SK-N-SH treated with all-trans-retinoic acid at 6 μM for 48 hours (cell line): ENCODE measurements at regions not wholly inside any gene's neighbourhood (a gene's known extent, or its start where the extent isn't known, plus 50 kb on each side); places are given as distances from the start of the nearest gene placed in this dataset.

Source experiments
- ATAC-seq: fragments of 200-7000 bp; cut with Tn5 transposase; 3 replicates; pipeline ENCODE4 v1.9.1; 2020; ENCODE audit warnings: mild to moderate bottlenecking, moderate library complexity
- ARNTL ChIP-seq: fragments of 450-650 bp; formaldehyde crosslinking; IDR thresholded peaks from 2 replicates; pipeline ENCODE4 v1.5.0; 2020; ENCODE audit warnings: low read depth, mild to moderate bottlenecking, moderate library complexity, borderline replicate concordance
- BACH2 ChIP-seq: fragments of 250-450 bp; sonication (Bioruptor Pico); IDR thresholded peaks from 2 replicates; pipeline ENCODE4 v1.9.0; 2021; ENCODE audit warnings: mild to moderate bottlenecking, borderline replicate concordance
- CSDC2 ChIP-seq: fragments of 250-450 bp; sonication (Bioruptor Pico); IDR thresholded peaks from 2 replicates; pipeline ENCODE4 v1.5.0; 2020; ENCODE audit warnings: mild to moderate bottlenecking, moderate library complexity
- OSR1 ChIP-seq: fragments of 250-450 bp; sonication (Bioruptor Pico); IDR thresholded peaks from 2 replicates; pipeline ENCODE4 v1.8.0; 2022; ENCODE audit warnings: moderate library complexity, mild to moderate bottlenecking, inconsistent platforms
- PPARA ChIP-seq: fragments of 250-450 bp; sonication (Bioruptor Pico); IDR thresholded peaks from 2 replicates; pipeline ENCODE4 v1.5.0; 2020; ENCODE audit warnings: mild to moderate bottlenecking, borderline replicate concordance
- RARB ChIP-seq: fragments of 250-450 bp; sonication (Bioruptor Pico); IDR thresholded peaks from 2 replicates; pipeline ENCODE4 v1.8.0; 2021; ENCODE audit warnings: mild to moderate bottlenecking, moderate library complexity
- SNAI2 ChIP-seq: fragments of 250-450 bp; sonication (Bioruptor Pico); IDR thresholded peaks from 2 replicates; pipeline ENCODE4 v1.5.0; 2020; ENCODE audit warnings: mild to moderate bottlenecking, moderate library complexity
- TCF4 ChIP-seq: fragments of 250-450 bp; sonication (Bioruptor Pico); IDR thresholded peaks from 2 replicates; pipeline ENCODE4 v1.8.0; 2021; ENCODE audit warnings: mild to moderate bottlenecking, moderate library complexity, borderline replicate concordance
- TOX ChIP-seq: fragments of 250-450 bp; sonication (Bioruptor Pico); IDR thresholded peaks from 2 replicates; pipeline ENCODE4 v1.8.0; 2021; ENCODE audit warnings: mild to moderate bottlenecking, moderate library complexity, borderline replicate concordance
- ZC3H10 ChIP-seq: fragments of 250-450 bp; sonication (Bioruptor Pico); IDR thresholded peaks from 2 replicates; pipeline ENCODE4 v1.5.1; 2021; ENCODE audit warnings: mild to moderate bottlenecking, moderate library complexity
- ZFP3 ChIP-seq: fragments of 250-450 bp; sonication (Bioruptor Pico); IDR thresholded peaks from 2 replicates; pipeline ENCODE4 v1.5.0; 2020; ENCODE audit warnings: mild to moderate bottlenecking, moderate library complexity
- ZFP30 ChIP-seq: fragments of 450-650 bp; formaldehyde crosslinking; IDR thresholded peaks from 2 replicates; pipeline ENCODE4 v1.5.0; 2022; ENCODE audit warnings: mild to moderate bottlenecking, moderate library complexity
- ZNF565 ChIP-seq: fragments of 450-650 bp; formaldehyde crosslinking; conservative IDR thresholded peaks from 2 replicates; pipeline ENCODE4 v1.5.0; 2020; ENCODE audit warnings: low read depth, mild to moderate bottlenecking, moderate library complexity
- ZNF70 ChIP-seq: fragments of 450-650 bp; formaldehyde crosslinking; IDR thresholded peaks from 2 replicates; pipeline ENCODE4 v1.5.0; 2020; ENCODE audit warnings: mild to moderate bottlenecking, moderate library complexity
- ZNF8 ChIP-seq: fragments of 450-650 bp; formaldehyde crosslinking; IDR thresholded peaks from 2 replicates; pipeline ENCODE4 v1.5.0; 2020; ENCODE audit warnings: mild to moderate bottlenecking, moderate library complexity
- TF ChIP-seq, protein P1 (sequence below): fragments of 250-450 bp; sonication (Bioruptor Pico); IDR thresholded peaks from 2 replicates; pipeline ENCODE4 v1.5.1; 2020; ENCODE audit warnings: low read depth, mild to moderate bottlenecking, moderate library complexity
- TF ChIP-seq, protein P2 (sequence below): fragments of 250-450 bp; sonication (Bioruptor Pico); IDR thresholded peaks from 2 replicates; pipeline ENCODE4 v1.5.0; 2020; ENCODE audit warnings: mild to moderate bottlenecking, moderate library complexity
- TF ChIP-seq, protein P3 (sequence below): fragments of 250-450 bp; sonication (Bioruptor Pico); IDR thresholded peaks from 2 replicates; pipeline ENCODE4 v1.5.1; 2021; ENCODE audit warnings: mild to moderate bottlenecking, moderate library complexity
- TF ChIP-seq, protein P4 (sequence below): fragments of 250-450 bp; sonication (Bioruptor Pico); IDR thresholded peaks from 2 replicates; pipeline ENCODE4 v1.8.0; 2021; ENCODE audit warnings: low read depth, mild to moderate bottlenecking, moderate library complexity, borderline replicate concordance

DNA sequence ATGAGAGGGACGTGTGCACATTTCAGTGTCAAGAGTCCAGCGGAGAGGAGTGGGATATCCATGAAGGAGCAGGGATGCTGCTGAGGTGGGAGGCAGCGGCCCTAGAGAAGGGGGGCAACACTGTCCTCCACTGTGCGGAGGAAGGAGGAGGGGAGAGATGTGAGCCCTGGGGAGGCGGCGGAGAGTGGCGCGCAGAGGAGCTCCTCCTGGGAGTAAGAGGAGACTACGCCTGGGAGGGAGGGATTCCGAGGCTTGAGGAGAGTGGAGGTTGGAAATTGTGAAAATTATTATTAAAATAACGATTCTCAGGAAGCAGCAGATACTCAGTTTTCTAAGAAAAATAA, 142.7 kb downstream of the CEP57L1 start:
- ATAC-seq, result no peak
- no peak for TF ChIP-seq ARNTL
- TF ChIP-seq, all 23 proteins: peak for 0

DNA sequence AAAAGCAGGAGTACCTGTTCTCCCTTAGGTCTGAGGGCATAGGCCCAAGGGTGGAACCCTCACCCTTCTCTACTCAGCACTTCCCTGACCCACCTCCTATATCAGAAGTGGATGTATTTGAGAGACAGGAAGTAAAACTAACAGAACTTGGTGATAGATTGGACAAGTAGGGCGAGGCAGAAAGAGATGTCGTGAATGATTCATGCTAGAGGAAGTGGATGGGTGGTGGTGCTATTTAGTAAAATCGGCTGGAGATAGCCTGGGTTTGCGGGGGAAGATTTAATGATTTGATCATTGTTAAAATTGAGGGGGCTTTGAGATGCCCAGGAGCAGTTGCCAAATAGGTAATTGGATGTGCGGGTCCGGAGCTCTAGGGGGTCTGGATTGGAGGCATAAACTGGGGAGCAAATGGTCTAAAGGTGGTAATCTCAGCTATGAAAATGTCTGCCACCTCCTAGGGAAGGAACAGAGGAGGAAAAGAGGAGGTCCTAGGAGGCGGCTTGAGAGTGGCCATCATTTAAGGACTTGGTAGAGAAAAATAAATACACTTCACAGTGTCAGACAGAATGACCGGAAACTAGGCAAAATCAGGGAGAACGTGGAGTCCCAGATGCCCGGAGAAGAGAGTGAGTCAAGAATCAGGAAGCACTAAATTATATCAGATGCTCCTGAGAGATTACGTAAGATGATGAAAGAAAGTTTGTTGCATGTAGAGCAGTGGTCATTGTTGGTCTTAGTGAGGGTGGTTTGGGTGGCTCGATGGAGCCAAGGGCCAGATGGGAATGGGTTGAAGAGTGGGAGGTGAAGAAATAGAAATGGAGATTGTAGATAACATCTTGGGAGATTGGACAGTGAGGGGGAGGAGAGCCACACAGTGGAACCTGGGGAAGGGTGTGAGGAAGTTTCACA, 142.0 kb downstream of the CEP57L1 start:
- TF ChIP-seq PPARA (CRISPR knock-in tag) (no peak), TCF4 (CRISPR knock-in tag) (no peak), CSDC2 (no peak)
- ATAC-seq, result no peak

DNA sequence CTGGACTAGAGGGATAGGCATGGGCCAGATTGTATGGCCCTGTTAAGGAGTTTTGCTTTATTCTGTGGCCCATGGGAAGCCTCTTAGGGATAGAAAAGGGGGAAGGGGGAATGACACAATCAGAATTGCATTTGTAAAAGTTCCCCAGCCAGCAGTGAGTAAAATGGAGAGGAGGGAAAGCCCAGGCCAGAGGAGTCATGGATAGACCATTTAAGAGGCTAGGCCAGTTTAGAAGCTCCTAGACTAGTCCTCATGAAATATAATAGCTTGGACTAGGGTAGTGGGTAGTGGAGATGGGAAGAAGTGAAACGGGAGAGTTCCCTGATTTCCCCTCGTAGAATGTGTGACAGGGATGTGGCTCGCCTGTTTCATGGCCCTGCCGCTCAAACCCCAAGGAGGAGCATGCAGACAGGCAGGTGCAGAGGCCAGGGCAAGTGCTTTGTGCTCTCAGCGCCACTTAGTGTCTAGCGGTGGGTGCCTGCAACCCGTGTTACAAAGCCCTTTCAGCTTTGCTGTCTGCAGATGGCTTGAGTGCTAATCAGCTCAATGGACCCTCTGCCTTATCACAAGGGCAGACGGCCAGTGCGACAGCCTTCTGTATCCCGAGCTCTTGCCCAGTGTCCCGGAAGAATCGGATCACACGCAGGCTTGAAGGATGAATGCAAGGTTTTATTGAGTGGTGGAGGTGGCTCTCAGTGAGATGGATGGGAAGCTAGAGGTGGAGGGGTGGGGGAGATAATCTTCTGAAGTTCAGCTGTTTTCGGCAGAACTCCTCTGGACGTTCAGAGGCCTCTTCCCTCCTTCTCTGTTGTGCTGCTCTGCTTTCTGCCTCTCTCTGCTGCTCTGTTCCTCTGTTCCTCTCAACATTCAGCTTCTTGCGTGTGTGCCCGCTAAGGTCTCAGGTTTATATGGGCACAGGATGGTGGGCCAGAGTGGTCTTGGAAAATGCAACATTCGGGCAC, 141.1 kb downstream of the CEP57L1 start:
- ATAC-seq, result no peak
- TF ChIP-seq SNAI2 (CRISPR knock-in tag) (no peak), ZC3H10 (CRISPR knock-in tag) (no peak), ZNF8 (no peak), TOX (no peak), BACH2 (CRISPR knock-in tag) (no peak), CSDC2 (no peak), PPARA (CRISPR knock-in tag) (no peak), RARB (CRISPR knock-in tag) (no peak), ZNF565 (CRISPR knock-in tag) (no peak)
- TF ChIP-seq, protein P1, sequence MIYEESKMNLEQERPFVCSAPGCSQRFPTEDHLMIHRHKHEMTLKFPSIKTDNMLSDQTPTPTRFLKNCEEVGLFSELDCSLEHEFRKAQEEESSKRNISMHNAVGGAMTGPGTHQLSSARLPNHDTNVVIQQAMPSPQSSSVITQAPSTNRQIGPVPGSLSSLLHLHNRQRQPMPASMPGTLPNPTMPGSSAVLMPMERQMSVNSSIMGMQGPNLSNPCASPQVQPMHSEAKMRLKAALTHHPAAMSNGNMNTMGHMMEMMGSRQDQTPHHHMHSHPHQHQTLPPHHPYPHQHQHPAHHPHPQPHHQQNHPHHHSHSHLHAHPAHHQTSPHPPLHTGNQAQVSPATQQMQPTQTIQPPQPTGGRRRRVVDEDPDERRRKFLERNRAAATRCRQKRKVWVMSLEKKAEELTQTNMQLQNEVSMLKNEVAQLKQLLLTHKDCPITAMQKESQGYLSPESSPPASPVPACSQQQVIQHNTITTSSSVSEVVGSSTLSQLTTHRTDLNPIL (CRISPR knock-in tag), result no peak
- TF ChIP-seq, protein P2, sequence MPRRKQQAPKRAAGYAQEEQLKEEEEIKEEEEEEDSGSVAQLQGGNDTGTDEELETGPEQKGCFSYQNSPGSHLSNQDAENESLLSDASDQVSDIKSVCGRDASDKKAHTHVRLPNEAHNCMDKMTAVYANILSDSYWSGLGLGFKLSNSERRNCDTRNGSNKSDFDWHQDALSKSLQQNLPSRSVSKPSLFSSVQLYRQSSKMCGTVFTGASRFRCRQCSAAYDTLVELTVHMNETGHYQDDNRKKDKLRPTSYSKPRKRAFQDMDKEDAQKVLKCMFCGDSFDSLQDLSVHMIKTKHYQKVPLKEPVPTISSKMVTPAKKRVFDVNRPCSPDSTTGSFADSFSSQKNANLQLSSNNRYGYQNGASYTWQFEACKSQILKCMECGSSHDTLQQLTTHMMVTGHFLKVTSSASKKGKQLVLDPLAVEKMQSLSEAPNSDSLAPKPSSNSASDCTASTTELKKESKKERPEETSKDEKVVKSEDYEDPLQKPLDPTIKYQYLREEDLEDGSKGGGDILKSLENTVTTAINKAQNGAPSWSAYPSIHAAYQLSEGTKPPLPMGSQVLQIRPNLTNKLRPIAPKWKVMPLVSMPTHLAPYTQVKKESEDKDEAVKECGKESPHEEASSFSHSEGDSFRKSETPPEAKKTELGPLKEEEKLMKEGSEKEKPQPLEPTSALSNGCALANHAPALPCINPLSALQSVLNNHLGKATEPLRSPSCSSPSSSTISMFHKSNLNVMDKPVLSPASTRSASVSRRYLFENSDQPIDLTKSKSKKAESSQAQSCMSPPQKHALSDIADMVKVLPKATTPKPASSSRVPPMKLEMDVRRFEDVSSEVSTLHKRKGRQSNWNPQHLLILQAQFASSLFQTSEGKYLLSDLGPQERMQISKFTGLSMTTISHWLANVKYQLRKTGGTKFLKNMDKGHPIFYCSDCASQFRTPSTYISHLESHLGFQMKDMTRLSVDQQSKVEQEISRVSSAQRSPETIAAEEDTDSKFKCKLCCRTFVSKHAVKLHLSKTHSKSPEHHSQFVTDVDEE (CRISPR knock-in tag), result no peak
- TF ChIP-seq, protein P3, sequence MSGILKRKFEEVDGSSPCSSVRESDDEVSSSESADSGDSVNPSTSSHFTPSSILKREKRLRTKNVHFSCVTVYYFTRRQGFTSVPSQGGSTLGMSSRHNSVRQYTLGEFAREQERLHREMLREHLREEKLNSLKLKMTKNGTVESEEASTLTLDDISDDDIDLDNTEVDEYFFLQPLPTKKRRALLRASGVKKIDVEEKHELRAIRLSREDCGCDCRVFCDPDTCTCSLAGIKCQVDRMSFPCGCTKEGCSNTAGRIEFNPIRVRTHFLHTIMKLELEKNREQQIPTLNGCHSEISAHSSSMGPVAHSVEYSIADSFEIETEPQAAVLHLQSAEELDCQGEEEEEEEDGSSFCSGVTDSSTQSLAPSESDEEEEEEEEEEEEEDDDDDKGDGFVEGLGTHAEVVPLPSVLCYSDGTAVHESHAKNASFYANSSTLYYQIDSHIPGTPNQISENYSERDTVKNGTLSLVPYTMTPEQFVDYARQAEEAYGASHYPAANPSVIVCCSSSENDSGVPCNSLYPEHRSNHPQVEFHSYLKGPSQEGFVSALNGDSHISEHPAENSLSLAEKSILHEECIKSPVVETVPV (CRISPR knock-in tag), result no peak
- TF ChIP-seq, protein P4, sequence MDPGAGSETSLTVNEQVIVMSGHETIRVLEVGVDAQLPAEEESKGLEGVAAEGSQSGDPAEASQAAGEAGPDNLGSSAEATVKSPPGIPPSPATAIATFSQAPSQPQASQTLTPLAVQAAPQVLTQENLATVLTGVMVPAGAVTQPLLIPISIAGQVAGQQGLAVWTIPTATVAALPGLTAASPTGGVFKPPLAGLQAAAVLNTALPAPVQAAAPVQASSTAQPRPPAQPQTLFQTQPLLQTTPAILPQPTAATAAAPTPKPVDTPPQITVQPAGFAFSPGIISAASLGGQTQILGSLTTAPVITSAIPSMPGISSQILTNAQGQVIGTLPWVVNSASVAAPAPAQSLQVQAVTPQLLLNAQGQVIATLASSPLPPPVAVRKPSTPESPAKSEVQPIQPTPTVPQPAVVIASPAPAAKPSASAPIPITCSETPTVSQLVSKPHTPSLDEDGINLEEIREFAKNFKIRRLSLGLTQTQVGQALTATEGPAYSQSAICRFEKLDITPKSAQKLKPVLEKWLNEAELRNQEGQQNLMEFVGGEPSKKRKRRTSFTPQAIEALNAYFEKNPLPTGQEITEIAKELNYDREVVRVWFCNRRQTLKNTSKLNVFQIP (CRISPR knock-in tag), result no peak

DNA sequence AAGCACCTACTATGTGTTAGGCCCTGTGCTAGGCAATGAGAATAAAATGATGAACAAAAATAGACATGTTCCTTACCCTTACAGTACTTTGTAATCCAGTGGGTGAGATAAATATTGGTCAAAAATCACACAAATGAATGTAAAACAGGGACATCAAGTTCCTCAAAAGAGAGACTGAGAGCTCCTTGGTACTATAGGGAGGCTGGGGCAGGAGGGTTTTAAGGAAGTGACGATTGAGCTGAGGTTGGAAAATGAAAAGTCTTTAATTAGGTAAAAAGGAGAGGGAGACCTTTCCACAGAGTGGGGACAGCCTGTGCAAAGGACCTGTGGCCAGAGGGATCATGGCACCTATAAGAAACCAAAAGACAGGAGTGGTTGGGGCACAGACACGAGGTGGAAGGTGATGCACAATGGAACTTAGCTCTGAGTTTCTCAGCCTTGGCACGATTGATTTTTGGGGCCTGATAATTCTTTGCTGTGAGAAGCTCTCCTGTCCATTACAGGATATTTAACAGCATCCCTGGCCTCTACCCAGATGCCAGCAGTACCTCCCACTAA, 140.3 kb downstream of the CEP57L1 start:
- no peak for ATAC-seq

More for the DNA sequence above, 140.3 kb downstream of the CEP57L1 start:
- no peak for TF ChIP-seq ZFP3
- no peak for TF ChIP-seq TCF4 (CRISPR knock-in tag)
- no peak for TF ChIP-seq ZNF70 (CRISPR knock-in tag)
- TF ChIP-seq, protein P2 (CRISPR knock-in tag), result no peak
- TF ChIP-seq OSR1 (CRISPR knock-in tag), result no peak
- no peak for TF ChIP-seq SNAI2 (CRISPR knock-in tag)
- TF ChIP-seq CSDC2, result no peak
- no peak for TF ChIP-seq ARNTL
- no peak for TF ChIP-seq ZFP30 (CRISPR knock-in tag)
- no peak for TF ChIP-seq RARB (CRISPR knock-in tag)
